ENCODE measurements at regions not wholly inside any gene's neighbourhood (a gene's known extent, or its start where the extent isn't known, plus 50 kb on each side); places are given as distances from the start of the nearest gene placed in this dataset. TPM values are rescaled to one million over a fixed set of nuclear protein-coding genes. Genes with fewer than 3 reads are reported as not detected.
"Not testable (repeated sequence)": the region's sequence is repeated elsewhere in the genome, so short reads cannot be mapped to it uniquely, and the experiment has no call there.

DNA sequence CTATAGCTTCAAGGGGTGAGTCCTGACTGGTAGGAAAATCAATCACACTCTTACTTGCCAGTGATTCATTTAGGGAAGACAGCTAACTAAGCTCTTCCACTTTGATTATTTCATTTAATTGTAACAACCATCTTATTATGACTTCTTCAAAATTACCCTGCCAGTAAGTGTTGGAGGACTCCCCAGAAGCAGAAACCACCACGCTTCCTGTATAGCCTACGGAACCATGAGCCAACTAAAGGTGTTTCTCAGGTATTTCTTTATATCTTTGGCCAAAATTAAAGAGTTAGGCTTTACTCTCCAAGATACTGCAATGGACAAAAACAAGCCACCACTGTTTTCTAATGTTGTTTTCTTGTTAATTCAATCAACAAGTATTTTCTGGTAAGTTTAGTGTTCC is 61.0 kb downstream of the FOXD4L5 start:
- 75 to 93% (median 90%) methylated on average over 2 of the region's 2 CpGs for WGBS, 3 donors
- H3K4me3 ChIP-seq; H3K9me3 ChIP-seq; intact Hi-C loops (cut with DNase I); H3K4me1 ChIP-seq (ENCODE audit: insufficient read depth); H3K27me3 ChIP-seq; H3K36me3 ChIP-seq; H3K27ac ChIP-seq; DNase-seq: not testable (repeated sequence)

DNA sequence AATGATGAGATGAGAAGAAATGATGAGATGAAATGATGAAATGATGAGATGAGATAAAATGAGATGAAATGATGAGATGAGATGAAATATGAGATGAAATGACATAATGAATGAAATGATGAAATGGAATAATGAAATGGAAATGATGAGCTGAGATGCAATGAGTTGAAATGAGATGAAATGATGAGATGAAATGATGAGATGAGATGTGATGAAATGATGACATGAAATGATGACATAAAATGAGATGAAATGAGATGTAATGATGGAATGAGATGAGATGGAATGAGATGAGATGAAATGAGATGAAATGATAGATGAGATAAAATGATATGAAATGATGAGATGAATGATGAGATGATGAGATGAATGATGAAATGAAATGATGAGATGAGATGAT is 76.2 kb downstream of the FOXD4L5 start:
- intact Hi-C loops (cut with DNase I); H3K27ac ChIP-seq; H3K27me3 ChIP-seq; H3K9me3 ChIP-seq; H3K36me3 ChIP-seq; H3K4me3 ChIP-seq; H3K4me1 ChIP-seq (ENCODE audit: insufficient read depth); DNase-seq: not testable (repeated sequence)

DNA sequence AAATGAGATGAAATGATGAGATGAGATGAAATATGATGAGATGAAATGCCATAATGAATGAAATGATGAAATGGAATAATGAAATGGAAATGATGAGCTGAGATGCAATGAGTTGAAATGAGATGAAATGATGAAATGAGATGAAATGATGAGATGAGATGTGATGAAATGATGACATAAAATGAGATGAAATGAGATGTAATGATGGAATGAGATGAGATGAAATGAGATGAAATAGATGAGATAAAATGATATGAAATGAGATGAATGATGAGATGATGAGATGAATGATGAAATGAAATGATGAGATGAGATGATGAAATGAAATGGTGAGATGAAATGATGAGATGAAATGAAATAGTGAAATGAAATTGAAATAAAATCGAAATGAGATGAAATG is 77.7 kb downstream of the FOXD4L5 start:
- H3K27ac ChIP-seq; H3K36me3 ChIP-seq; H3K9me3 ChIP-seq; DNase-seq; H3K27me3 ChIP-seq; intact Hi-C loops (cut with DNase I); H3K4me1 ChIP-seq (ENCODE audit: insufficient read depth); H3K4me3 ChIP-seq: not testable (repeated sequence)
- no CpG with 5 or more reads among the region's 1 CpG for WGBS, 3 donors

DNA sequence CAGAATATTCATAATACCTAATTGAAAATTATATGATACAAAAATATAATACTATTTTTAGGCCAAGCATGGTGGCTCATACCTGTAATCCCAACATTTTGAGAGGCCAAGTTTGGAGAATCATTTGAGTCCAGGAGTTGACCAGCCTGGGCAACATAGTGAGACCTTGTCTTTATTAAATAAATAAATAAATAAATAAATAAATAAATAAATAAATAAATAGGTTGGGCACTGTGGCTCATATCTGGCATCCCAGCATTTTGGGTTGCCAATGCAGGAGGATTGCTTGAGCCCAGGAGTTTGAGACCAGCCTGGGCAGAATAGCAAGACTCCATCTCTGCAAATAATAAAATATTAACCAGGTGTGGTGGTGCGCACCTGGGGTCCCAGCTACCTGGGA is 79.2 kb downstream of the FOXD4L5 start:
- WGBS, 3 donors, result no CpG with 5 or more reads among the region's 1 CpG
- not testable (repeated sequence) for H3K4me3 ChIP-seq

DNA sequence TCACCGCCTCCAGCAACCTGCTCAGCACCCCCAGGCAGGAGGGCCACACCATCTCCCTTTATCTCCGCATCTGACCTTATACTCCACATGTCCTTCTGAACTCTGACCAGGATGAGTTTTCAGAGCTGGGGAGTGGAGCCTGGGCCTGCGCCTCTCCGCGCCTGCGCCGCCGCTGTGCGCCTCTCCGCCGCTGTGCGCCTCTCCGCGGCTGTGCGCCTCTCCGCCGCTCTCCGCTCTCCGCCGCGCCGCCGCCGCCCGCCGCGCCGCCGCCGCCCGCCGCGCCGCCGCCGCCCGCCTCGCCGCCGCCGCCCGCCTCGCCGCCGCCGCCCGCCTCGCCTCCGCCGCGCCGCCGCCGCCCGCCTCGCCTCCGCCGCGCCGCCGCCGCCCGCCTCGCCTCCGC is 89.2 kb downstream of the FOXD4L5 start:
- DNase-seq; H3K27ac ChIP-seq; H3K4me1 ChIP-seq (ENCODE audit: insufficient read depth); H3K9me3 ChIP-seq; H3K36me3 ChIP-seq; H3K4me3 ChIP-seq; H3K27me3 ChIP-seq; intact Hi-C loops (cut with DNase I): not testable (repeated sequence)
- WGBS, 3 donors, result 79 to 87% methylated on average over 21 to 57 of the region's 65 CpGs; no CpG with 5 or more reads in 1 of the 3 donors

More for the DNA sequence above, 79.2 kb downstream of the FOXD4L5 start:
- H3K27ac ChIP-seq; H3K4me1 ChIP-seq (ENCODE audit: insufficient read depth); H3K27me3 ChIP-seq; DNase-seq; H3K36me3 ChIP-seq; intact Hi-C loops (cut with DNase I); H3K9me3 ChIP-seq: not testable (repeated sequence)

DNA sequence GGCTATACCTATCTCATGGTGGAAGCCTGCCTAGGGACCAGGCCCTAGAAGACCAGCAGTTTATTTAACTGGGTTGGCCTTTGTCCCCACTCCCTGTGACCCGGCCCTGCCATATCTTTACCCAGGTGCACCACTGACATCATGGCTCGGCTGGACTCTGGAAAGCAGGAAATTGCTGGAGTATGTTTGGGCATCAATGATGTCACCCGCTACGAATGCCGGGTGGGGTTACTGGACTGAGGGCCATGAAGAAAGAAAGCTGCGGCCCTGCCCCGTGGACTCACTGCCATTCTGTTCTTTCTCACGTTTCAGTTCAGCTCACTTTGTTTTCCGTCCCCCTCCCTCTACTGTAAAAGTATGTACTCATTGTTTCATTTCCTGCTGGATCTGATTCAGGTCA is 129.1 kb downstream of the FOXD4L5 start:
- H3K4me1 ChIP-seq (ENCODE audit: insufficient read depth); H3K27me3 ChIP-seq; intact Hi-C loops (cut with DNase I); H3K9me3 ChIP-seq; H3K27ac ChIP-seq; H3K36me3 ChIP-seq; H3K4me3 ChIP-seq: not testable (repeated sequence)
- DNase-seq, result peak in 1 of 5 donors; percentile 3
- WGBS, 3 donors, result 87% methylated on average over 4 of the region's 9 CpGs; no CpG with 5 or more reads in 2 of the 3 donors

Small RNA genes lying in the stretch of these regions (small RNA-seq; reads per million reads assigned to genes)
- not detected for gene AL512605.2

Data from ovary (tissue), 7 donors.